CD4-positive, alpha-beta T cell treated with Interferon alpha-2 for 1 hour (primary cell): ENCODE measurements at regions not wholly inside any gene's neighbourhood (a gene's known extent, or its start where the extent isn't known, plus 50 kb on each side); places are given as distances from the start of the nearest gene placed in this dataset.
"Not testable (repeated sequence)": the region's sequence is repeated elsewhere in the genome, so short reads cannot be mapped to it uniquely, and the experiment has no call there.

Source experiments
- DNase-seq, 2 donors: peaks; one replicate each; pipeline ENCODE4 v3.0.0-alpha.2; 2020 to 2022

- DNase-seq, result no peak
Measured at GRCh38 chr3:103825586-103825985, 1390.8 kb downstream of the ZPLD1 start.

- DNase-seq, result no peak
Measured at GRCh38 chr3:103829723-103830326, 1395.0 kb downstream of the ZPLD1 start.

DNA sequence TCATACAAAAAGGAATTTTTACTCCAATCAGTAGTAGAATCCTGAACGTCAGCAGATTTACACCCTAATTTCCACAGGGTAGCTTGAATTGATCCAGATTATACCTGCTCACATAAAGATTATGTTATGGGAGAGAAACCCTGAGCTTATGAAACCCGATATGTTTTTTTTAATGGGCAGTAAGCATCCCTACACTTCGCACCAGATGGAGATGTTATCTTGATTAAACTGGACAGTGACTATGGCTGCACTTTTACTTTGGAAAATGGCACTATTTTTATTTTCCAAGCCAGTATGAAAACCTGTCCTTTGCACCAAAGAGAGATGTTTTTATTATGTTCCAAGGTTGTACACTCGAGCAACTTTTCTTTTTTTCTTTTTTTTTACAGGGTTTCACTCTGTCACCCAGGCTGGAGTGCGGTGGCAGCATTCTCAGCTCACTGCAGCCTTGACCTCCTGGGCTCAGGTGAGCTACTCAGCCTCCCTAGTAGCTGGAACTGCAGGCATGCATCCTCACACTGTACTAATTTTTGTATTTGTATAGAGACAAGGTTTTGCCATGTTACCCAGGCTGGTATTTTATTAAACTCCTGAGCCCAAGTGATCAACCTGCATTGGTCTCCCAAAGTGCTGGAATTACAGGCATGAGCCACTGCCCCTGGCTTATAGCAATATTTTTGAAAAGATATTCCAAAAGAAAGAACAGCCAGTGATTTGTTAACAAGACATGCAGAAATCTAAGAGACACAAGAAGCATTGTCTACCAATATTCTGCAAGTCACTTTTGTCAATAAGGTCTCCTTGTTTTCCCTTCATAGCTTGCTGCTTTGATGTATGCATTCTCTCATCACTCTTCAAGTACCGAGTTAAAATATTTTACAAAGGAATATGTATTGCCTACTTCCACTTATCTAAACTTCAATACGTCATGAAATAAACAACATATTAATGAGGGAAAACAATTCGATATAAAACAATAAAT lies 1412.6 kb downstream of the ZPLD1 start:
- DNase-seq, result no peak

- DNase-seq, result no peak
Measured at GRCh38 chr3:103851793-103852192, 1417.0 kb downstream of the ZPLD1 start.

GRCh38 chr3:103862415-103862814 lies 1427.6 kb downstream of the ZPLD1 start:
- no peak for DNase-seq

GRCh38 chr3:103863381-103863780 lies 1428.6 kb downstream of the ZPLD1 start:
- DNase-seq, result no peak

GRCh38 chr3:103866113-103866512 lies 1431.3 kb downstream of the ZPLD1 start:
- DNase-seq, result no peak

DNA sequence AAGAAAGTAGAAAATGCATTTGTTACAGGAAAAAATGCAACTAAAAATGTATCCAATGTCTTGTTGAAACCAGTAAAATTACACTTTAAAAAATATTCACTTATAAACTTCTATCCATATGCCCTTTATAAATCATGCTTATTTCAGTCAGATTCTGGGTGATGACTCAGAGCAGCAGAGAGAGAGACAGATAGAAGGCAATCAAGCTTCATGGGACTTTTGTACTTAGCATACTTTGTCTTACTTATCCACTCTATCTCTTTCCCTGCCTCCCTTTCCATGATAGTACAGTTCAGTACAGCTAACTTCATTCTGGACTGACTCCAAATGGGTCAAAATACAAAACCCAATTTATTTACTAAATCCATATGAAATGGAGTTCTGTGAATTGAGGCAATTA lies 1438.2 kb downstream of the ZPLD1 start:
- DNase-seq, result no peak

- no peak for DNase-seq
Measured at GRCh38 chr3:103873897-103874545, 1439.2 kb downstream of the ZPLD1 start.

DNA sequence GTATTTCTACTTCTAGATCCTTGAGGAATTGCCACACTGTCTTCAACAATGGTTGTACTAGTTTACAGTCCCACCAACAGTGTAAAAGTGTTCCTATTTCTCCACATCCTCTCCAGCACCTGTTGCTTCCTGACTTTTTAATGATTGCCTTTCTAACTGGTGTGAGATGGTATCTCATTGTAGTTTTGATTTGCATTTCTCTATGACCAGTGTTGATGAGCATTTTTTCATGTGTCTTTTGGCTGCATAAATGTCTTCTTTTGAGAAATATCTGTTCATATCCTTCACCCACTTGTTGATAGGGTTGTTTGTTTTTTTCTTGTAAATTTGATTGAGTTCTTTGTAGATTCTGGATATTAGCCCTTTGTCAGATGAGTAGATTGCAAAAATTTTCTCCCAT lies 1447.0 kb downstream of the ZPLD1 start:
- DNase-seq, result not testable (repeated sequence)

DNA sequence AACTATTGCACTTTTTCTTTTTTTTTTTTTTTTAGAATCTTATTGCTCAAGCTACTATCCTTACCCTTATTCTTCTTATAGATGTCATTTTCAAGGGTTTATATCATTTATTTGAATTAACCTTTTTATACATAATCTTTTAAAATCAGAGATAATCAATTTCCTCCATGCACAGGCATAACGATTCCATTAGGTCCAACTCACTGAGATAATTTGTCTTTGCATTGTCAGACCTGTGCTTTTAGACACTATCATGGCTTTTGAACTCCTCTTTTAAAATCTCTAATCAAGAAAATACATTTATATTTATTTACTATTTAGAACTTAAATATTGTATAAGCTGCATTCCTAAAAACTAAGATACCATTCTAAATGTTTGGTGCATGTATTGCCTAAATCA lies 1454.9 kb downstream of the ZPLD1 start:
- no peak for DNase-seq

DNA sequence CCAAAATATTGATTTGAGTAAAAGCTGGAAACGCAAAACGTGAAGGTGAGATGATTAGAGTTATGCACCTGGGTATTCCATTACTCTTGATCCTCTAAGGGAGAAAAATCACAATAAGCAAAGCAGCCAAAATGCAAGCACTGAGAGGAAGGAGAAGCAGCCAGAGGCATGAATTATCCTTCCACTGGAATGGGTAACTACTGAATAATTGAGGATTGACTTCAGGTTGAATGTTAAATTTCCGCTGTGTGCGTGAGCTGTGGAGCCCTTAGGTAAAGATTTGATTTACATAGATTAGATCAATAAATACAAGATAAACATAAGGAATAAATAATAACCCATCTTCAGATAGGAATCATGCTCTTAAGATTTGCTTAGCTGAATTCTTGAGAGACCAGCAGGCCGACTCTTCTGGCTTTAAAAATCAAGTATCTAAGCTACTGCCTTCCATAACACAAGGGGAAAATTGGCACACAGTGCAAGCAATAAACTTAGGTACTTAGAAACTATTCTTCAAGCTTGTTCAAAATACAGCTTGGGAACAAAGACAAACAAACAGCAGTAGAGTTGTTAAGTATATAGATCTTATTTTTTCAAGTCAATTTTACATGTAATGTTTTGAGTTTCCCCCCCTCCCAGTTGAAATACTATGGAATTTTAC lies 1459.5 kb downstream of the ZPLD1 start:
- no peak for DNase-seq

DNA sequence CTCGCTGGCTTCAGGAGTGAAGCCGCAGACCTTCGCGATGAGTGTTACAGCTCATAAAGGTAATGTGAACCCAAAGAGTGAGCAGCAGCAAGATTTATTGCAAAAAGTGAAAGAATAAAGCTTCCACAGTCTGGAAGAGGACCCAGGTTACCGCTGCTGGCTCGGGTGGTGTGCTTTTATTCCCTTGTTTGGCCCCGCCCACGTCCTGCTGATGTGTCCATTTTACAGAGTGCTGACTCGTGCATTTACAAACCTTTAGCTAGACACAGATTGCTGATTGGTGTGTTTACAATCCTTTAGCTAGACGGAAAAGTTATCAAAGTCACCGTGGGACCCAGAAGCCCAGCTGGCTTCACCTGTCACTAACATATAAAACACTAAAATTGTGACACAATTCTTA lies 1464.5 kb downstream of the ZPLD1 start:
- no peak for DNase-seq

DNA sequence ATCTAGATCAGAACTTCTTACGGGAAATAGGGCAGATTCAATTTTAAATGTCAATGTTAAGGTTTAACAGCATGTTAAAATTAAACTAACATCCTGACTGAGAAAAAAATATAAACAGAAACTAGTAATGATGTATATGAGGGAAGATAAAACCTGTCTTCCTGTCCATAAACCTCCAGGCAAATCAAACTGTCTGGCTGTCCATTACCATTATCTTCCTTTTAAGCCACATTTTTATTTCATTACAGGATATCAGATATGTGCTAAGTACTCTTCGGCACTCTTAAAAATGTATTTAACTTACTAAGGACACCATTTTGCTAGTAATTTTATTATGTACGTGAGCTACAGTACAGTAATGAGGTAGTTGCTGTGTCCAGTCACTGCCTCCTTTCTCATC lies 1461.7 kb upstream of the ALCAM start:
- no peak for DNase-seq

- no peak for DNase-seq
Measured at GRCh38 chr3:103906304-103906703, 1460.4 kb upstream of the ALCAM start.

- no peak for DNase-seq
Measured at GRCh38 chr3:103906808-103907207, 1459.9 kb upstream of the ALCAM start.

GRCh38 chr3:103907567-103907966 lies 1459.1 kb upstream of the ALCAM start:
- DNase-seq, result no peak

DNA sequence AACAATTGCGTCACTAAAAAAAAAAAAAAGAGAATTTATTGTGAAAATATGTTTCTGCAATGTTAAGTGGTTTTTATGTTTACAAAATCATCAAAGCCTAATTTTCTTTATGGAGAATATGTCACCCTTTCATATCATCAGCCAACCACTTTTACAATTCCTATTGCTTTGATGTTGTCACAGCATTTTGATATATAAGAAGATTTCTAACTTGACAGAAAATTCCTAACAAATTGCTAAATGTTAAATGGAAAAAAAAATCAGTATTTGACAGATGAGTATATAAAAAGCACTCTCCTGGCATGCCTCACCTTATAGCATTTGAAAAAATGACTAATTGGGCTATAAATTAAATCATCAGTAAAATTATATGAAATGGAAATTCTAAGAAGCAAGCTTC lies 1457.3 kb upstream of the ALCAM start:
- DNase-seq, result no peak

- no peak for DNase-seq
Measured at GRCh38 chr3:103918336-103918735, 1448.4 kb upstream of the ALCAM start.

- no peak for DNase-seq
Measured at GRCh38 chr3:103919327-103919726, 1447.4 kb upstream of the ALCAM start.

GRCh38 chr3:103923907-103924306 lies 1442.8 kb upstream of the ALCAM start:
- DNase-seq, result no peak

GRCh38 chr3:103924544-103924943 lies 1442.2 kb upstream of the ALCAM start:
- no peak for DNase-seq

DNA sequence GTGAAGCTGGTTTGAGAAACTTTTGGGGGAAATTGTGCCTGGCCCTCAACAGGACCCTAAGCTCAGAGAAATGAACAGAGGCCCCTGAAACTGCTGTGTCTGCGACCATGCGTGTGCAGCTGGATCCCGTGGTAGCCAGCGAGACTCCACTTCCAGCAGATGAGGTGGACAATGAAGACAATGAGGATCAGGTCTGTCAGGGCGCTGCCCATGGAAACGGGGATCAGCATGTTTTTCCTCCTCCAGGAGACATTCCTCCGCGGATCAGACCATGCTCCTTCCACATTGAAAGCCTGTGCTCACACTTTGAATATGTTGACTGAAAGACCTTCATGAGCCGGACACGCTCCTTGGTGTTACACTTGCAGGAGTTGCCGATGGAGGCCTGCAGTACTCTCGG lies 1439.8 kb upstream of the ALCAM start:
- DNase-seq, result no peak
